Mammary epithelial cell (primary cell): ENCODE measurements at regions not wholly inside any gene's neighbourhood (a gene's known extent, or its start where the extent isn't known, plus 50 kb on each side); places are given as distances from the start of the nearest gene placed in this dataset.

Source experiments
- EZH2 ChIP-seq: IDR thresholded peaks from 2 replicates; pipeline ENCODE4 v1.6.1; 2012; ENCODE audit warnings: low read length, inconsistent platforms, borderline replicate concordance
- TF ChIP-seq, protein P1 (sequence below), 2 donors: IDR thresholded peaks in 1 of 2; conservative IDR thresholded peaks in 1 of 2; 2 replicates each; pipeline ENCODE4 v1.5.1; 2011 to 2012; ENCODE audit warnings: inconsistent platforms in 2 of 2, low read length in 2 of 2, mild to moderate bottlenecking in 2 of 2, control low read depth in 1 of 2, low read depth in 1 of 2; ENCODE audit not compliant: insufficient read depth in 1 of 2; ENCODE audit errors: extremely low read depth in 1 of 2

- TF ChIP-seq, protein P1, sequence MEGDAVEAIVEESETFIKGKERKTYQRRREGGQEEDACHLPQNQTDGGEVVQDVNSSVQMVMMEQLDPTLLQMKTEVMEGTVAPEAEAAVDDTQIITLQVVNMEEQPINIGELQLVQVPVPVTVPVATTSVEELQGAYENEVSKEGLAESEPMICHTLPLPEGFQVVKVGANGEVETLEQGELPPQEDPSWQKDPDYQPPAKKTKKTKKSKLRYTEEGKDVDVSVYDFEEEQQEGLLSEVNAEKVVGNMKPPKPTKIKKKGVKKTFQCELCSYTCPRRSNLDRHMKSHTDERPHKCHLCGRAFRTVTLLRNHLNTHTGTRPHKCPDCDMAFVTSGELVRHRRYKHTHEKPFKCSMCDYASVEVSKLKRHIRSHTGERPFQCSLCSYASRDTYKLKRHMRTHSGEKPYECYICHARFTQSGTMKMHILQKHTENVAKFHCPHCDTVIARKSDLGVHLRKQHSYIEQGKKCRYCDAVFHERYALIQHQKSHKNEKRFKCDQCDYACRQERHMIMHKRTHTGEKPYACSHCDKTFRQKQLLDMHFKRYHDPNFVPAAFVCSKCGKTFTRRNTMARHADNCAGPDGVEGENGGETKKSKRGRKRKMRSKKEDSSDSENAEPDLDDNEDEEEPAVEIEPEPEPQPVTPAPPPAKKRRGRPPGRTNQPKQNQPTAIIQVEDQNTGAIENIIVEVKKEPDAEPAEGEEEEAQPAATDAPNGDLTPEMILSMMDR (conservative IDR thresholded peaks at IDR 0.05 in 1 of 2, IDR thresholded peaks at IDR 0.05 in 1 of 2; ENCODE audit: extremely low read depth in 1 of 2, insufficient read depth in 1 of 2, low read depth in 1 of 2, low read length in 2 of 2) = no peak
- TF ChIP-seq EZH2 = no peak
Observed at GRCh38 chr5:67612961-67613360, 416.4 kb upstream of the CD180 start.
